ENCODE measurements at regions not wholly inside any gene's neighbourhood (a gene's known extent, or its start where the extent isn't known, plus 50 kb on each side); places are given as distances from the start of the nearest gene placed in this dataset.

DNA sequence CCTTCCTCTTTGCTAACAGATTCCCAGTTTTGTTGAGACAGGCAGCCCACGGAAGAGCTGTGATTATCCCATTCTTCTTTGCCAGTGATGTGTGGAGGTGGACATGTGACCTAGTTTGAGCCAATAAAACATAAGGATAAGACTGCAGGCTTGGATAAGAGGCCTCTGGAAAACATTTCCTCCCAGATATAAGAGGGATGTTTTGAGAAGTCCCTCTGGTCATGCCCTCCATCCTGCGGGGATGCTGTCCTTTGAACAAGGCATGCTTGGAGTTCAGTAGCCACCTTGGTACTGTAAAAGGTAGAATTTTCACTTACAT lies 155.7 kb downstream of the TM2D1 start:
- H4K20me1 ChIP-seq (ENCODE audit: insufficient read depth, low read length): no peaks in the 10 kb centered on the region
- no peak overlapping the region for H4K5ac ChIP-seq (ENCODE audit: low read depth, low read length)
- H3K14ac ChIP-seq (replicated peaks; ENCODE audit: low read depth, low read length): no peak overlapping the region
- ChIA-PET CTCF (no interaction called here), POLR2A (ENCODE audit: unreplicated experiment) (no interaction called here)
- peaks cover 6% of the 10 kb centered on the region; the same call in 1 of the 2 replicates for H3K9me3 ChIP-seq (ENCODE audit: control insufficient read depth, insufficient read depth, low read length)
- no peaks in the 10 kb centered on the region for H3K4me1 ChIP-seq (ENCODE audit: control insufficient read depth, insufficient read depth, low read length)
- no peaks in the 10 kb centered on the region for H3K9me1 ChIP-seq (ENCODE audit: insufficient read depth, low read length)
- no peak overlapping the region for H2AFZ ChIP-seq (replicated peaks; ENCODE audit: low read length, poor library complexity)
- H2AK5ac ChIP-seq (ENCODE audit: low read depth, low read length): no peak overlapping the region
- BruUV-seq (replicated peaks): no TSS peak
- no peaks in the 10 kb centered on the region for H3K36me3 ChIP-seq (ENCODE audit: control insufficient read depth, insufficient read depth, low read length)
- no peak for TF ChIP-seq SMC3 (IDR thresholded peaks at IDR 0.05; ENCODE audit: low read depth, low read length)
- no peak for TF ChIP-seq MAFK (IDR thresholded peaks at IDR 0.05; ENCODE audit: low read depth, low read length)
- no peak for TF ChIP-seq CEBPB (IDR thresholded peaks at IDR 0.05; ENCODE audit: low read depth, low read length)
- no peak for TF ChIP-seq MAZ (IDR thresholded peaks at IDR 0.05; ENCODE audit: borderline replicate concordance, low read depth, low read length)
- TF ChIP-seq, protein P1, sequence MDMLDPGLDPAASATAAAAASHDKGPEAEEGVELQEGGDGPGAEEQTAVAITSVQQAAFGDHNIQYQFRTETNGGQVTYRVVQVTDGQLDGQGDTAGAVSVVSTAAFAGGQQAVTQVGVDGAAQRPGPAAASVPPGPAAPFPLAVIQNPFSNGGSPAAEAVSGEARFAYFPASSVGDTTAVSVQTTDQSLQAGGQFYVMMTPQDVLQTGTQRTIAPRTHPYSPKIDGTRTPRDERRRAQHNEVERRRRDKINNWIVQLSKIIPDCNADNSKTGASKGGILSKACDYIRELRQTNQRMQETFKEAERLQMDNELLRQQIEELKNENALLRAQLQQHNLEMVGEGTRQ (IDR thresholded peaks at IDR 0.05; ENCODE audit: low read depth, low read length): no peak
- no peak for TF ChIP-seq FOS (IDR thresholded peaks at IDR 0.05; ENCODE audit: low read depth, low read length)
- no peak for TF ChIP-seq RFX5 (IDR thresholded peaks at IDR 0.05; ENCODE audit: low read depth, low read length)
- TF ChIP-seq POLR2A (IDR thresholded peaks at IDR 0.05; ENCODE audit: low read depth, low read length): no peak
- no peak for TF ChIP-seq RCOR1 (IDR thresholded peaks at IDR 0.05; ENCODE audit: insufficient replicate concordance, low read length)
- no peak for TF ChIP-seq RAD21 (IDR thresholded peaks at IDR 0.05; ENCODE audit: low read length)
- TF ChIP-seq MXI1 (IDR thresholded peaks at IDR 0.05; ENCODE audit: borderline replicate concordance, low read depth, low read length): no peak
- no peak for TF ChIP-seq NFE2L2 (IDR thresholded peaks at IDR 0.05; ENCODE audit: low read depth, low read length)
- TF ChIP-seq, protein P2, sequence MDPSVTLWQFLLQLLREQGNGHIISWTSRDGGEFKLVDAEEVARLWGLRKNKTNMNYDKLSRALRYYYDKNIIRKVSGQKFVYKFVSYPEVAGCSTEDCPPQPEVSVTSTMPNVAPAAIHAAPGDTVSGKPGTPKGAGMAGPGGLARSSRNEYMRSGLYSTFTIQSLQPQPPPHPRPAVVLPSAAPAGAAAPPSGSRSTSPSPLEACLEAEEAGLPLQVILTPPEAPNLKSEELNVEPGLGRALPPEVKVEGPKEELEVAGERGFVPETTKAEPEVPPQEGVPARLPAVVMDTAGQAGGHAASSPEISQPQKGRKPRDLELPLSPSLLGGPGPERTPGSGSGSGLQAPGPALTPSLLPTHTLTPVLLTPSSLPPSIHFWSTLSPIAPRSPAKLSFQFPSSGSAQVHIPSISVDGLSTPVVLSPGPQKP (IDR thresholded peaks at IDR 0.05; ENCODE audit: borderline replicate concordance, low read depth, low read length): no peak
- TF ChIP-seq, protein P3, sequence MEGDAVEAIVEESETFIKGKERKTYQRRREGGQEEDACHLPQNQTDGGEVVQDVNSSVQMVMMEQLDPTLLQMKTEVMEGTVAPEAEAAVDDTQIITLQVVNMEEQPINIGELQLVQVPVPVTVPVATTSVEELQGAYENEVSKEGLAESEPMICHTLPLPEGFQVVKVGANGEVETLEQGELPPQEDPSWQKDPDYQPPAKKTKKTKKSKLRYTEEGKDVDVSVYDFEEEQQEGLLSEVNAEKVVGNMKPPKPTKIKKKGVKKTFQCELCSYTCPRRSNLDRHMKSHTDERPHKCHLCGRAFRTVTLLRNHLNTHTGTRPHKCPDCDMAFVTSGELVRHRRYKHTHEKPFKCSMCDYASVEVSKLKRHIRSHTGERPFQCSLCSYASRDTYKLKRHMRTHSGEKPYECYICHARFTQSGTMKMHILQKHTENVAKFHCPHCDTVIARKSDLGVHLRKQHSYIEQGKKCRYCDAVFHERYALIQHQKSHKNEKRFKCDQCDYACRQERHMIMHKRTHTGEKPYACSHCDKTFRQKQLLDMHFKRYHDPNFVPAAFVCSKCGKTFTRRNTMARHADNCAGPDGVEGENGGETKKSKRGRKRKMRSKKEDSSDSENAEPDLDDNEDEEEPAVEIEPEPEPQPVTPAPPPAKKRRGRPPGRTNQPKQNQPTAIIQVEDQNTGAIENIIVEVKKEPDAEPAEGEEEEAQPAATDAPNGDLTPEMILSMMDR (conservative IDR thresholded peaks at IDR 0.05; ENCODE audit: low read depth, low read length): no peak
- no peak for TF ChIP-seq BHLHE40 (IDR thresholded peaks at IDR 0.05; ENCODE audit: low read depth, low read length)
- TF ChIP-seq CHD1 (IDR thresholded peaks at IDR 0.05; ENCODE audit: low read depth, low read length): no peak
- no peak overlapping the region for H3K4me3 ChIP-seq (ENCODE audit: insufficient read depth, low read depth, low read length)
- no peaks in the 10 kb centered on the region for H3K27me3 ChIP-seq (ENCODE audit: control insufficient read depth, insufficient read depth, low read length)
- dilution Hi-C loops (cut with HindIII; ENCODE audit: low sequenced_read_pairs, unreplicated experiment) (no loop called here), in situ Hi-C loops (cut with MboI; ENCODE audit: low sequenced_read_pairs) (no loop called here), intact Hi-C loops (cut with micrococcal nuclease) (no loop called here)
- ATAC-seq (ENCODE audit: low read depth) (no peak), DNase-seq (no peak)
- no peak overlapping the region for H3K27ac ChIP-seq (ENCODE audit: insufficient read depth, low read length)
- H2BK20ac ChIP-seq (ENCODE audit: low read depth, low read length): no peak overlapping the region
- H3K4ac ChIP-seq (ENCODE audit: low read depth, low read length): no peak overlapping the region
- no peak overlapping the region for H2BK120ac ChIP-seq (ENCODE audit: low read depth, low read length)
- no peak overlapping the region for H2BK15ac ChIP-seq (ENCODE audit: low read depth, low read length)
- no peak overlapping the region for H4K8ac ChIP-seq (ENCODE audit: low read depth in 2 of 2, low read length in 2 of 2)
- H3K79me1 ChIP-seq (ENCODE audit: low read depth in 1 of 2, low read length in 2 of 2): no peaks in the 10 kb centered on the region
- no peak overlapping the region for H4K91ac ChIP-seq (ENCODE audit: insufficient read depth, low read depth, low read length)
- H2AK9ac ChIP-seq (replicated peaks; ENCODE audit: low read depth, low read length, poor library complexity): no peak overlapping the region
- H3K56ac ChIP-seq (ENCODE audit: extremely low read depth, insufficient read depth, low read length): no peak overlapping the region
- no peak overlapping the region for H3K9ac ChIP-seq (ENCODE audit: low read depth, low read length)
- WGBS, 2 experiments (ENCODE audit: extremely low coverage in 2 of 2, insufficient read length in 1 of 2): no CpG with 5 or more reads among the region's 2 CpGs
- H3K4me2 ChIP-seq (ENCODE audit: low read depth, low read length): no peak overlapping the region
- H3K18ac ChIP-seq (ENCODE audit: low read depth, low read length): no peak overlapping the region
- no peak overlapping the region for H3K23ac ChIP-seq (ENCODE audit: low read depth, low read length)
- H2BK5ac ChIP-seq (ENCODE audit: low read depth, low read length, poor library complexity, severe bottlenecking): no peak overlapping the region
